Right lobe of liver (tissue), 6 donors: ENCODE measurements at regions not wholly inside any gene's neighbourhood (a gene's known extent, or its start where the extent isn't known, plus 50 kb on each side); places are given as distances from the start of the nearest gene placed in this dataset.
A peak's percentile ranks its signal among the peaks of the same experiment; 100 is the strongest.

Source experiments
- ATAC-seq, 4 donors: fragments of 200-7000 bp; cut with Tn5 transposase; one replicate each; pipeline ENCODE4 v1.9.1; 2020; ENCODE audit warnings: mild to moderate bottlenecking in 4 of 4, moderate library complexity in 4 of 4
- DNase-seq, 3 donors: peaks; one replicate each; pipeline ENCODE4 v3.0.0-alpha.2; 2020
- H3K27ac ChIP-seq, 3 donors: fragments of 200-600 bp; one replicate each; pipeline ENCODE4 v1.8.0; 2022
- H3K27me3 ChIP-seq, 2 donors: fragments of 200-600 bp; one replicate each; pipeline ENCODE4 v1.8.0; 2022
- H3K36me3 ChIP-seq, 4 donors: fragments of 200-600 bp; sonication (generic) in 1 of 4; one replicate each; pipeline versions ENCODE4 v1.5.1 to v1.8.0; 2017 to 2022; ENCODE audit warnings: control low read depth in 1 of 4
- H3K4me1 ChIP-seq, 4 donors: fragments of 200-600 bp; sonication (generic) in 1 of 4; one replicate each; pipeline versions ENCODE4 v1.5.1 to v1.8.0; 2017 to 2022; ENCODE audit warnings: control low read depth in 1 of 4
- H3K4me3 ChIP-seq, 3 donors: fragments of 200-600 bp; one replicate each; pipeline ENCODE4 v1.8.0; 2022
- H3K9me3 ChIP-seq, 4 donors: fragments of 200-600 bp; sonication (generic) in 1 of 4; one replicate each; pipeline versions ENCODE4 v1.5.1 to v1.8.0; 2017 to 2022; ENCODE audit warnings: control low read depth in 1 of 4
- CTCF ChIP-seq, 4 donors: fragments of 200-600 bp in 3 of 4; fragments of 450-650 bp in 1 of 4; IDR thresholded peaks; one replicate each; pipeline versions ENCODE4 v1.5.1 to v1.8.0; 2016 to 2022; ENCODE audit warnings: antibody characterized with exemption in 4 of 4, mild to moderate bottlenecking in 2 of 4
- POLR2A ChIP-seq: fragments of 450-650 bp; IDR thresholded peaks from one replicate; pipeline ENCODE4 v1.6.1; 2017; ENCODE audit warnings: antibody characterized with exemption, mild to moderate bottlenecking
- WGBS: methylation state at CpG from one replicate; pipeline ENCODE4 v1.1.6; 2018; ENCODE audit warnings: low coverage, low lambda C conversion rate; ENCODE audit not compliant: insufficient coverage; ENCODE audit errors: missing lambda C conversion rate; 5-methylcytosine and 5-hydroxymethylcytosine counted together
- intact Hi-C, 2 donors: fragments of 100-400 bp; cut with DNase I; formaldehyde crosslinking; loops; one replicate each; pipeline versions ENCODE4 v1.11.2 to v1.14.1; 2022
- donor health status: DM: no; HTN: yes; CAD: no.
- donor health status: DM: no; HTN: no; CAD: no.
- donor health status: DM: no; HTN: no; CAD: no.
- donor health status: DM: no; HTN: yes; CAD: no.
- donor health status: DM: no; HTN: yes; CAD: no.

GRCh38 chr11:26827567-26828081 is 105.8 kb upstream of the SLC5A12 start:
- WGBS, result 46% methylated on average over 10 of the region's 10 CpGs
- ATAC-seq (peak in 3 of 4 donors; percentile 36 to 74 (median 44)), DNase-seq (no peak)

GRCh38 chr11:26828288-26828687 is 106.4 kb upstream of the SLC5A12 start:
- TF ChIP-seq POLR2A (no peak), CTCF (IDR thresholded peaks at IDR 0.05) (no peak)
- H3K4me3 ChIP-seq, result no peak overlapping the region
- no peak for DNase-seq
- H3K36me3 ChIP-seq, result no peaks in the 10 kb centered on the region
- H3K4me1 ChIP-seq, result no peaks in the 10 kb centered on the region
- peak overlapping the region in 1 of 3 donors; percentile 0 for H3K27ac ChIP-seq
- intact Hi-C loops, result no loop called here
- peak in 1 of 4 donors; percentile 42 for ATAC-seq
- peaks cover 0 to 6% (median 0%) of the 10 kb centered on the region in 4 donors for H3K9me3 ChIP-seq
- WGBS, result 37% methylated on average over 2 of the region's 2 CpGs
- H3K27me3 ChIP-seq, result no peaks in the 10 kb centered on the region

More at GRCh38 chr11:26827567-26828081, 105.8 kb upstream of the SLC5A12 start:
- Histone ChIP-seq H3K9me3 (peaks cover 0 to 8% (median 0%) of the 10 kb centered on the region in 4 donors), H3K27ac (no peak overlapping the region), H3K36me3 (no peaks in the 10 kb centered on the region), H3K4me1 (no peaks in the 10 kb centered on the region), H3K4me3 (no peak overlapping the region), H3K27me3 (no peaks in the 10 kb centered on the region)
- TF ChIP-seq POLR2A (no peak), CTCF (IDR thresholded peaks at IDR 0.05) (no peak)
- intact Hi-C loops, result no loop called here

GRCh38 chr11:26830218-26830617 is 108.4 kb upstream of the SLC5A12 start:
- Histone ChIP-seq H3K27ac (no peak overlapping the region), H3K4me1 (no peaks in the 10 kb centered on the region), H3K4me3 (no peak overlapping the region), H3K9me3 (no peaks in the 10 kb centered on the region), H3K36me3 (no peaks in the 10 kb centered on the region), H3K27me3 (no peaks in the 10 kb centered on the region)
- TF ChIP-seq CTCF (IDR thresholded peaks at IDR 0.05) (no peak), POLR2A (no peak)
- intact Hi-C loops, result no loop called here
- 69% methylated on average over 1 of the region's 1 CpG for WGBS
- DNase-seq (no peak), ATAC-seq (no peak)

GRCh38 chr11:26830757-26831156 is 108.9 kb upstream of the SLC5A12 start:
- Histone ChIP-seq H3K4me1 (no peaks in the 10 kb centered on the region), H3K27me3 (no peaks in the 10 kb centered on the region), H3K36me3 (no peaks in the 10 kb centered on the region), H3K9me3 (no peaks in the 10 kb centered on the region), H3K27ac (no peak overlapping the region), H3K4me3 (no peak overlapping the region)
- intact Hi-C loops, result no loop called here
- peak in 1 of 4 donors; percentile 58 for ATAC-seq
- DNase-seq, result no peak
- TF ChIP-seq POLR2A (no peak), CTCF (IDR thresholded peaks at IDR 0.05) (no peak)

- H3K4me3 ChIP-seq, result no peak overlapping the region
- no peaks in the 10 kb centered on the region for H3K36me3 ChIP-seq
- no peaks in the 10 kb centered on the region for H3K9me3 ChIP-seq
- ATAC-seq (no peak), DNase-seq (no peak)
- TF ChIP-seq CTCF (IDR thresholded peaks at IDR 0.05) (no peak), POLR2A (no peak)
- intact Hi-C loops, result no loop called here
- no peak overlapping the region for H3K27ac ChIP-seq
- H3K27me3 ChIP-seq, result no peaks in the 10 kb centered on the region
- no peaks in the 10 kb centered on the region for H3K4me1 ChIP-seq
Observed at GRCh38 chr11:26834601-26835000, 112.7 kb upstream of the SLC5A12 start.
